GM04504 (cell line): ENCODE measurements at regions not wholly inside any gene's neighbourhood (a gene's known extent, or its start where the extent isn't known, plus 50 kb on each side); places are given as distances from the start of the nearest gene placed in this dataset.
"Not testable (repeated sequence)": the region's sequence is repeated elsewhere in the genome, so short reads cannot be mapped to it uniquely, and the experiment has no call there.

Source experiments
- DNase-seq: peaks from one replicate; pipeline ENCODE4 v3.0.0-alpha.2; 2012; ENCODE audit warnings: low read depth

GRCh38 chr5:100694100-100694499 is 158.9 kb downstream of the FAM174A start:
- DNase-seq = no peak

DNA sequence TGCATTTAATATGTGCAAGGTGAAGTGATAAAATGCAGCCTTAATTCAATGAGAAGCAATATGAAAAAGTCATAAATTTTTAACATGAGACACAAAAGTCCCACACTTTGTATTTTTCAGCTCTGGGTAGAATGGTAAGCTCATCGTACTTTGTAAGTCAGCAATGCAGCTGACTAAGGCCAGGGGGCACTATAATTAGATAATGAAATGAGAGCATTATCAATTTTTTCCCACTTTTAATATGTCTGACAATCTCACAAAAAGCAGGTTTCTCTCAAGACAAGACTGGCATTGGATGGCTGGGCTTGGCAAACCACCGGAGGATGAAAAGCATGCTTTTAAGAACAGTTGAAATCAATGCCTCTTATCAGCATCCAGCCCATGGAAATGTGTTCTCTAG is 162.8 kb downstream of the FAM174A start:
- no peak for DNase-seq

DNA sequence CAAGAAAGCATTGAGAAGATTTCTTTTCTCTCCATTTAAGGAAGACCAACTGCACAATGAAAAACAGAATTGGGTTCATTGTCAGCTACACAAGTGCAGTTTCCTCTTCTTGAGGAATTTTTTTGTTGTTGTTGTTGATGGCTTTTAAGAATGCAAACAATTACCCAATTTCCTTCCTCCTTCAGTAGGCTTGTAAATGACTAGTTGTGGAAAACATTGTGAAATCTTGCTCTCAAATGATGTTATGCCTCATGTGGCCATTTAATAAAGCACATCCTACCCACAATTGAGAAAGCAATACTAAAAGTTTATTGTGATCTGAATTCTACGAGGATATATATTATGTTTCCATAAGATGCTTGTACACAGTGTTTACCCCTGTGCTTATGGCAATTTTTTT is 171.6 kb downstream of the FAM174A start:
- DNase-seq = no peak

DNA sequence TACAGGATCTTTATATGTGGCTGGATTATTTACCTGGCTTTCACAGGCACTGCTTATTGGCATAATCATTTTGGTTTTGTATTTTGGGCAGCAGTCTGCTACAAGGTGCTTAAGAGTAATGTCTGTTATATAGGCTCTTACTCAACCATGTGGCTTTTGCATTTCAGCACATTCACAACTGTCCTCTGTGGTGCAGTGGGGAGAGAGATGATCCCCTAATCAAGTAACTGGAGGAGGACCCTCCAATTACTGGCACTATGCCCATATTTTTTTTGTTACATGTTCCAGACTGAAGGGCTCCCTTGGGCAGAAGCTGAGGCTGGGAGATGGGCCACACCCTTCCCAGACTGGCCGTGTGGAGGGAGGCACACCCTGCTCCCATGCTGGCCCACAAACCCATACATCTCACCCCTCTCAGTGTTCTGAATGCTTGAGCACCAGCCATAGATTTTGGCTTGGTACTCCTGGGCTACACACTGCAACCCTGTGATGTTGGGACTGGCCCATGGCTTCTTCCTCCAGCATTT is 173.5 kb downstream of the FAM174A start:
- no peak for DNase-seq

- no peak for DNase-seq
These were observed 174.6 kb downstream of the FAM174A start for GRCh38 chr5:100709771-100710170.

GRCh38 chr5:100714780-100715179 is 179.6 kb downstream of the FAM174A start:
- DNase-seq = not testable (repeated sequence)

DNA sequence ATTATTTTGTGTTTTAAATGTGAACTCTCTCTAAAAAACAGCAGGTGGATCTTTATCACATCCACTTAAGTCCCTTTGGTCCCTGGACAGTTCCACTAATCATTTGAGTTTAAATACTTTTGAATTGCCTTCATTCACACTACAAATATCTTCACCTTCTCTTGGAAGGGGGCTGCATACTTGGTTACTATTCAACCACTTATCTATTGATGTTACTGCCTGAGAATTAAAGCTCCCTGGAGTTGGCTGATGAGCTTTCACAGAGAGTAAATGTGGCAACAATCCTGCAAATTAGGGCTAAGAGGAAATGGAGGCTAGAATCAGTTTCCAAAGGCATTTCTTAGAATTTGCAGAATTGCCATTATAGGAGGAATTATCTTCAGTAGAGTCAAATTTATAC is 180.4 kb downstream of the ST8SIA4 start:
- no peak for DNase-seq

GRCh38 chr5:100723229-100723628 is 179.9 kb downstream of the ST8SIA4 start:
- no peak for DNase-seq

DNA sequence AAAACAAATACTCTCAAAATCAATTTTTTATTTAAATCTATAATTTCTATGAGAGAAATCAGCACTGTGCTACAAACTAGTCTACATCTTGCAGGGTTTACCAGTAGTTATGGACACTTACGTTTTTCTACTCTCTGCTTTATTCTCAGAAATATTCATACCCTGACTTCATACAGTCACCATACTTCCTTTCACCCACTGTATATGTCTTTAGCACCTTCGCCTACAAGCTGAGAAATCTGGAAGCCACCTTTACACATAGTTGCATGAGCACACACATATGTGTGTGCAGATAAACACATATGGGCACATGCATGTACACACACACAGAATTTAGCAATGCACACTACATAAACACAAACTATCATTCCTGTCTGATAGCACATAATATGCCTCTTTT is 177.0 kb downstream of the ST8SIA4 start:
- no peak for DNase-seq

- DNase-seq = no peak
These were observed 171.3 kb downstream of the ST8SIA4 start for GRCh38 chr5:100731768-100732167.

- no peak for DNase-seq
These were observed 156.4 kb downstream of the ST8SIA4 start for GRCh38 chr5:100746730-100747129.

DNA sequence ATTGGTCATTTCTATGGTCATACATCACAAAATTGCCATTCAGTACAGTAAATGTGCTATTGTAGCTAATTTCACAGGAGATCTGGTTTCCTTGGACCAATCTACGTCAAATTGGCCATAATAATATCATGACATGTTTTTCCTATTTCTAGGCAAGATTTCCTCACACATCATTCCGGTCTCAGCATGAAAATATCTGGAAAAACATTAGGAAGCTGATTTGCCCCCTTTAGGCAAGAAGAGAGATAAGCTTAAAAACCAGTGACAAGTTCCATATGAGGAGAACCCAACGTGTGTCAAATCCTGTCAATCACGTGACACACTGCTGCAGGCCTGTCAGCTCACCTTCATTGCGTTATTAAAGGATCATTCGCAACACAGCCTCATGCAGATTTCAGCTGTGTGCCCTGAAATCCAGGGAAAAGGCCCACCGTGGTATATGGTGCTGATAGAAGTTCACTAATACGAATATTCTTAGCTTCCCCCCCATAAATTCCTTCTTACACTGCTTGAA is 153.3 kb downstream of the ST8SIA4 start:
- no peak for DNase-seq

DNA sequence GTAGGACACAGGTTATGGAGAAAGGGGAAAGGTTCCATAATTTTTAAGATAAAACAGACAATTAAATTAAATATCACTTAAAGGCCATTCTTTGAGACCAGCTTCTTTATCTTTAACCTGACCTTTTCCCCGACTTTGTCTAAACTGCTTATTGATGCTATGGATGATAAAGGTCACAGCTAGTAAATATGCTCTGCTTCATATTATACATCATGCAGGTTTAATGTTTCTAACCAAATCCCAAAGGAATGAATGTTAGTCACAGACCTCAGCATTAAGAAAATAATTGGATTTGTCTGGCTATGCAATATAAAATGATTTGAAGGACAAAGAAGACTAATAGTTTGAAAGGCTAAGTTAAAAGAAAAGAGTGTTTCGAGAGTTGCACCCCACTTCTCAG is 147.6 kb downstream of the ST8SIA4 start:
- no peak for DNase-seq
